Ramos (cell line): ENCODE measurements at regions not wholly inside any gene's neighbourhood (a gene's known extent, or its start where the extent isn't known, plus 50 kb on each side); places are given as distances from the start of the nearest gene placed in this dataset.
"Not testable (repeated sequence)": the region's sequence is repeated elsewhere in the genome, so short reads cannot be mapped to it uniquely, and the experiment has no call there.

Experiments
- in situ Hi-C: fragments of 300-500 bp; cut with MboI; formaldehyde crosslinking; loops from one replicate; pipeline ENCODE4 v1.14.3; 2022; ENCODE audit warnings: low sequenced_read_pairs; ENCODE audit not compliant: unreplicated experiment

GRCh38 chr6:112906726-112907125 lies 559.6 kb downstream of the RFPL4B start:
- in situ Hi-C loops, result no loop called here

GRCh38 chr6:112909781-112910180 lies 562.7 kb downstream of the RFPL4B start:
- in situ Hi-C loops, result no loop called here

- in situ Hi-C loops, result no loop called here
These were observed 563.1 kb downstream of the RFPL4B start for GRCh38 chr6:112910256-112910655.

GRCh38 chr6:112911959-112912358 lies 564.8 kb downstream of the RFPL4B start:
- in situ Hi-C loops, result no loop called here

GRCh38 chr6:112912416-112913101 lies 565.4 kb downstream of the RFPL4B start:
- in situ Hi-C loops, result no loop called here

GRCh38 chr6:112919744-112920143 lies 572.6 kb downstream of the RFPL4B start:
- in situ Hi-C loops, result not testable (repeated sequence)

GRCh38 chr6:112920994-112921393 lies 573.9 kb downstream of the RFPL4B start:
- in situ Hi-C loops, result no loop called here

GRCh38 chr6:112923940-112924587 lies 576.9 kb downstream of the RFPL4B start:
- in situ Hi-C loops, result no loop called here

GRCh38 chr6:112925702-112926101 lies 578.6 kb downstream of the RFPL4B start:
- in situ Hi-C loops, result no loop called here

GRCh38 chr6:112927641-112928320 lies 580.7 kb downstream of the RFPL4B start:
- in situ Hi-C loops, result no loop called here

- in situ Hi-C loops, result no loop called here
These were observed 582.5 kb downstream of the RFPL4B start for GRCh38 chr6:112929641-112930040.

- in situ Hi-C loops, result no loop called here
These were observed 584.7 kb downstream of the RFPL4B start for GRCh38 chr6:112931832-112932231.

GRCh38 chr6:112933947-112934346 lies 586.8 kb downstream of the RFPL4B start:
- in situ Hi-C loops, result no loop called here

GRCh38 chr6:112934433-112935327 lies 587.5 kb downstream of the RFPL4B start:
- in situ Hi-C loops, result no loop called here

GRCh38 chr6:112935402-112936078 lies 588.4 kb downstream of the RFPL4B start:
- in situ Hi-C loops, result no loop called here

- in situ Hi-C loops, result no loop called here
These were observed 588.9 kb downstream of the RFPL4B start for GRCh38 chr6:112936079-112936472.

- in situ Hi-C loops, result no loop called here
These were observed 589.4 kb downstream of the RFPL4B start for GRCh38 chr6:112936504-112936903.

- in situ Hi-C loops, result not testable (repeated sequence)
These were observed 590.6 kb downstream of the RFPL4B start for GRCh38 chr6:112937690-112938089.

GRCh38 chr6:112938650-112939049 lies 591.5 kb downstream of the RFPL4B start:
- in situ Hi-C loops, result no loop called here

- in situ Hi-C loops, result no loop called here
These were observed 592.4 kb downstream of the RFPL4B start for GRCh38 chr6:112939563-112939962.
